GM23248 (cell line): ENCODE measurements at regions not wholly inside any gene's neighbourhood (a gene's known extent, or its start where the extent isn't known, plus 50 kb on each side); places are given as distances from the start of the nearest gene placed in this dataset.

Source experiments
- DNase-seq: peaks from one replicate; pipeline ENCODE4 v3.0.0-alpha.2; 2015
- H2AFZ ChIP-seq: fragments of 200-600 bp; sonication (generic); 2 replicates; pipeline ENCODE4 v1.6.1; 2016; ENCODE audit warnings: antibody characterized with exemption
- H3F3A ChIP-seq: fragments of 200-600 bp; sonication (generic); 2 replicates; pipeline ENCODE4 v1.6.1; 2016; ENCODE audit warnings: mild to moderate bottlenecking, antibody characterized with exemption, mixed run types; ENCODE audit not compliant: insufficient read depth
- H3K27ac ChIP-seq: fragments of 200-600 bp; sonication (generic); 2 replicates; pipeline ENCODE4 v1.5.1; 2016; ENCODE audit warnings: mild to moderate bottlenecking
- H3K27me3 ChIP-seq: fragments of 200-600 bp; sonication (generic); replicated peaks from 2 replicates; pipeline ENCODE4 v1.6.1; 2016; ENCODE audit warnings: mild to moderate bottlenecking; ENCODE audit not compliant: insufficient read depth
- H3K36me3 ChIP-seq: fragments of 200-600 bp; sonication (generic); 2 replicates; pipeline ENCODE4 v1.6.1; 2016; ENCODE audit warnings: low read depth, mild to moderate bottlenecking
- H3K4me1 ChIP-seq: fragments of 200-600 bp; sonication (generic); 2 replicates; pipeline ENCODE4 v1.6.1; 2016; ENCODE audit warnings: mild to moderate bottlenecking; ENCODE audit not compliant: insufficient read depth
- H3K4me2 ChIP-seq: fragments of 200-600 bp; sonication (generic); one replicate; pipeline ENCODE4 v1.6.1; 2016; ENCODE audit warnings: mild to moderate bottlenecking; ENCODE audit not compliant: unreplicated experiment
- H3K4me3 ChIP-seq: fragments of 200-600 bp; sonication (generic); 2 replicates; pipeline ENCODE4 v1.5.1; 2016; ENCODE audit warnings: mild to moderate bottlenecking
- H3K79me2 ChIP-seq: fragments of 200-600 bp; sonication (generic); 2 replicates; pipeline ENCODE4 v1.6.1; 2016; ENCODE audit warnings: mild to moderate bottlenecking; ENCODE audit not compliant: insufficient read depth
- H3K9ac ChIP-seq: fragments of 200-600 bp; sonication (generic); 2 replicates; pipeline ENCODE4 v1.6.1; 2016; ENCODE audit warnings: mild to moderate bottlenecking
- H3K9me2 ChIP-seq: fragments of 200-600 bp; sonication (generic); 2 replicates; pipeline ENCODE4 v1.6.1; 2016; ENCODE audit warnings: mixed run types, mild to moderate bottlenecking, moderate library complexity; ENCODE audit not compliant: insufficient read depth
- H3K9me3 ChIP-seq: fragments of 200-600 bp; sonication (generic); one replicate; pipeline ENCODE4 v1.6.1; 2017; ENCODE audit warnings: low read depth
- H4K20me1 ChIP-seq: fragments of 200-600 bp; sonication (generic); 2 replicates; pipeline ENCODE4 v1.6.0; 2016; ENCODE audit not compliant: insufficient read depth
- EZH2 ChIP-seq: fragments of 200-600 bp; sonication (generic); IDR thresholded peaks from 2 replicates; pipeline ENCODE4 v1.6.1; 2018; ENCODE audit warnings: antibody characterized with exemption, mild to moderate bottlenecking; ENCODE audit not compliant: insufficient read depth, poor library complexity, severe bottlenecking
- EZH2phosphoT487 ChIP-seq: fragments of 200-600 bp; sonication (generic); IDR thresholded peaks from 2 replicates; pipeline ENCODE4 v1.6.1; 2018; ENCODE audit warnings: antibody characterized with exemption, moderate library complexity, mild to moderate bottlenecking, low read depth; ENCODE audit not compliant: insufficient read depth
- WGBS, 2 experiments: methylation state at CpG; one replicate each; pipeline ENCODE4 v1.1.6; 2015 to 2017; ENCODE audit warnings: low lambda C conversion rate in 2 of 2, low coverage in 1 of 2; ENCODE audit errors: missing lambda C conversion rate in 2 of 2; 5-methylcytosine and 5-hydroxymethylcytosine counted together
- in situ Hi-C: fragments of 300-500 bp; cut with MboI; formaldehyde crosslinking; loops from 2 replicates; pipeline ENCODE4 v1.15.0; 2020

- H3K27ac ChIP-seq, result no peak overlapping the region
- in situ Hi-C loops, result no loop called here
Measured at GRCh38 chr3:177445549-177445948, 248.3 kb upstream of the TBL1XR1 start.

GRCh38 chr3:177446165-177446601 is 248.9 kb upstream of the TBL1XR1 start:
- H3F3A ChIP-seq, result peaks cover 7% of the 10 kb centered on the region
- H3K4me1 ChIP-seq, result peaks cover 24% of the 10 kb centered on the region
- DNase-seq, result no peak
- H3K9me3 ChIP-seq, result no peaks in the 10 kb centered on the region
- no peak overlapping the region for H3K9ac ChIP-seq
- H3K27me3 ChIP-seq, result no peaks in the 10 kb centered on the region
- H3K4me3 ChIP-seq, result no peak overlapping the region
- no peak overlapping the region for H3K27ac ChIP-seq
- H3K9me2 ChIP-seq, result no peaks in the 10 kb centered on the region
- no peaks in the 10 kb centered on the region for H4K20me1 ChIP-seq
- TF ChIP-seq EZH2 (no peak), EZH2phosphoT487 (no peak)
- no peaks in the 10 kb centered on the region for H3K36me3 ChIP-seq
- H3K4me2 ChIP-seq, result no peak overlapping the region
- in situ Hi-C loops, result no loop called here
- no peak overlapping the region for H2AFZ ChIP-seq
- 94 to 97% methylated on average over 6 of the region's 6 CpGs for WGBS, 2 experiments
- H3K79me2 ChIP-seq, result no peaks in the 10 kb centered on the region

More at GRCh38 chr3:177445549-177445948, 248.3 kb upstream of the TBL1XR1 start:
- Histone ChIP-seq H3K4me2 (no peak overlapping the region), H2AFZ (no peak overlapping the region), H3K27me3 (no peaks in the 10 kb centered on the region), H3K4me3 (no peak overlapping the region), H3K9me3 (no peaks in the 10 kb centered on the region), H4K20me1 (no peaks in the 10 kb centered on the region), H3K79me2 (no peaks in the 10 kb centered on the region), H3F3A (peaks cover 7% of the 10 kb centered on the region), H3K4me1 (peaks cover 30% of the 10 kb centered on the region), H3K36me3 (no peaks in the 10 kb centered on the region), H3K9ac (no peak overlapping the region), H3K9me2 (no peaks in the 10 kb centered on the region)
- no peak for TF ChIP-seq EZH2
- no peak for TF ChIP-seq EZH2phosphoT487
- DNase-seq, result no peak

GRCh38 chr3:177447938-177448337 is 250.7 kb upstream of the TBL1XR1 start:
- no peaks in the 10 kb centered on the region for H3K9me2 ChIP-seq
- no peaks in the 10 kb centered on the region for H4K20me1 ChIP-seq
- no peak overlapping the region for H3K4me2 ChIP-seq
- peaks cover 23% of the 10 kb centered on the region for H3K4me1 ChIP-seq
- H3K27ac ChIP-seq, result no peak overlapping the region
- no peak for TF ChIP-seq EZH2
- no peak for TF ChIP-seq EZH2phosphoT487
- H3F3A ChIP-seq, result peaks cover 12% of the 10 kb centered on the region
- 84 to 90% methylated on average over 3 of the region's 3 CpGs for whole genome bisulfite sequencing, 2 experiments
- in situ Hi-C loops, result no loop called here
- H3K9me3 ChIP-seq, result no peaks in the 10 kb centered on the region
- no peak overlapping the region for H2AFZ ChIP-seq
- no peaks in the 10 kb centered on the region for H3K36me3 ChIP-seq
- no peak for DNase-seq
- H3K27me3 ChIP-seq, result no peaks in the 10 kb centered on the region
- H3K4me3 ChIP-seq, result no peak overlapping the region
- H3K79me2 ChIP-seq, result no peaks in the 10 kb centered on the region
- H3K9ac ChIP-seq, result no peak overlapping the region

- no peaks in the 10 kb centered on the region for H3K36me3 ChIP-seq
- no peak for TF ChIP-seq EZH2
- TF ChIP-seq EZH2phosphoT487, result no peak
- no peaks in the 10 kb centered on the region for H3K27me3 ChIP-seq
- no peak overlapping the region for H3K27ac ChIP-seq
- H3K9me3 ChIP-seq, result no peaks in the 10 kb centered on the region
- no peak overlapping the region for H3K9ac ChIP-seq
- WGBS, 2 experiments, result 81 to 85% methylated on average over 3 of the region's 3 CpGs
- H3K79me2 ChIP-seq, result no peaks in the 10 kb centered on the region
- no peak overlapping the region for H2AFZ ChIP-seq
- peaks cover 15% of the 10 kb centered on the region for H3F3A ChIP-seq
- H3K4me1 ChIP-seq, result peaks cover 16% of the 10 kb centered on the region
- in situ Hi-C loops, result no loop called here
- H4K20me1 ChIP-seq, result no peaks in the 10 kb centered on the region
- no peaks in the 10 kb centered on the region for H3K9me2 ChIP-seq
- no peak overlapping the region for H3K4me2 ChIP-seq
- DNase-seq, result no peak
- H3K4me3 ChIP-seq, result no peak overlapping the region
Measured at GRCh38 chr3:177448987-177449359, 251.7 kb upstream of the TBL1XR1 start.

GRCh38 chr3:177449360-177450006 is 252.2 kb upstream of the TBL1XR1 start:
- TF ChIP-seq EZH2 (no peak), EZH2phosphoT487 (no peak)
- no peak overlapping the region for H3K4me2 ChIP-seq
- no peak overlapping the region for H2AFZ ChIP-seq
- H3K4me3 ChIP-seq, result no peak overlapping the region
- in situ Hi-C loops, result no loop called here
- H3K9me2 ChIP-seq, result no peaks in the 10 kb centered on the region
- WGBS, 2 experiments, result 94 to 98% methylated on average over 5 of the region's 5 CpGs
- no peaks in the 10 kb centered on the region for H3K9me3 ChIP-seq
- DNase-seq, result no peak
- H3K27ac ChIP-seq, result no peak overlapping the region
- H3K9ac ChIP-seq, result no peak overlapping the region
- peaks cover 16% of the 10 kb centered on the region for H3K4me1 ChIP-seq
- H4K20me1 ChIP-seq, result no peaks in the 10 kb centered on the region
- no peaks in the 10 kb centered on the region for H3K27me3 ChIP-seq
- no peaks in the 10 kb centered on the region for H3K36me3 ChIP-seq
- peaks cover 15% of the 10 kb centered on the region for H3F3A ChIP-seq
- H3K79me2 ChIP-seq, result no peaks in the 10 kb centered on the region
